WTC11 (cell line): ENCODE measurements at regions not wholly inside any gene's neighbourhood (a gene's known extent, or its start where the extent isn't known, plus 50 kb on each side); places are given as distances from the start of the nearest gene placed in this dataset.

Source experiments
- ATAC-seq: fragments of 200-7000 bp; cut with Tn5 transposase; 2 replicates; pipeline ENCODE4 v1.10.0; 2021; ENCODE audit warnings: mild to moderate bottlenecking, moderate library complexity
- CTCF ChIA-PET: fragments of 300-600 bp; sonication (Branson Sonifier 250); formaldehyde crosslinking; loops from one replicate; lab custom pipeline; 2021; ENCODE audit warnings: antibody characterized with exemption; lab: Charles Lee
- POLR2A ChIA-PET: fragments of 350-600 bp; sonication (Branson Sonifier 250); formaldehyde crosslinking; loops from one replicate; lab custom pipeline; 2021; ENCODE audit warnings: antibody characterized with exemption; lab: Charles Lee
- DNase-seq: peaks from one replicate; pipeline ENCODE4 v3.0.0; 2021; ENCODE audit warnings: low spot score
- H3K27ac Mint-ChIP-seq: 2 replicates; pipeline ENCODE4 v1.8.0; 2021; ENCODE audit warnings: mixed read lengths
- H3K27me3 Mint-ChIP-seq: 2 replicates; pipeline ENCODE4 v1.8.0; 2021; ENCODE audit warnings: low read depth, mild to moderate bottlenecking, moderate library complexity, mixed read lengths
- H3K36me3 Mint-ChIP-seq: 2 replicates; pipeline ENCODE4 v1.8.0; 2021; ENCODE audit warnings: mixed read lengths
- H3K4me1 Mint-ChIP-seq: 2 replicates; pipeline ENCODE4 v1.8.0; 2022; ENCODE audit warnings: mixed read lengths
- H3K4me3 Mint-ChIP-seq: 2 replicates; pipeline ENCODE4 v1.8.0; 2021; ENCODE audit warnings: mild to moderate bottlenecking, moderate library complexity, mixed read lengths
- H3K9me3 Mint-ChIP-seq: 2 replicates; pipeline ENCODE4 v1.8.0; 2021; ENCODE audit warnings: mixed read lengths
- ARID4B ChIP-seq: sonication (generic); formaldehyde crosslinking; IDR thresholded peaks from 2 replicates; pipeline ENCODE4 v1.8.0; 2023; ENCODE audit warnings: missing genetic modification reagents, mild to moderate bottlenecking, borderline replicate concordance
- ATF1 ChIP-seq: sonication (generic); formaldehyde crosslinking; IDR thresholded peaks from 2 replicates; pipeline ENCODE4 v1.8.1; 2023; ENCODE audit warnings: mild to moderate bottlenecking, moderate library complexity, missing genetic modification reagents
- ATF2 ChIP-seq: sonication (generic); formaldehyde crosslinking; IDR thresholded peaks from 2 replicates; pipeline ENCODE4 v1.8.1; 2022; ENCODE audit warnings: low read depth, missing genetic modification reagents, borderline replicate concordance
- CDX4 ChIP-seq: fragments of 250-450 bp; sonication (Bioruptor Pico); IDR thresholded peaks from 2 replicates; pipeline ENCODE4 v1.9.0; 2021; ENCODE audit warnings: moderate library complexity, mild to moderate bottlenecking, inconsistent platforms, borderline replicate concordance
- E2F5 ChIP-seq: sonication (generic); formaldehyde crosslinking; IDR thresholded peaks from 2 replicates; pipeline ENCODE4 v1.8.1; 2022; ENCODE audit warnings: mild to moderate bottlenecking, moderate library complexity, missing genetic modification reagents
- FOXK1 ChIP-seq: sonication (generic); formaldehyde crosslinking; IDR thresholded peaks from 2 replicates; pipeline ENCODE4 v1.8.0; 2022; ENCODE audit warnings: mild to moderate bottlenecking, moderate library complexity, missing genetic modification reagents
- IRF2 ChIP-seq: sonication (generic); formaldehyde crosslinking; IDR thresholded peaks from 2 replicates; pipeline ENCODE4 v1.8.0; 2022; ENCODE audit warnings: low read depth, missing genetic modification reagents, borderline replicate concordance
- MXD4 ChIP-seq: fragments of 250-450 bp; sonication (Bioruptor Pico); IDR thresholded peaks from 2 replicates; pipeline ENCODE4 v1.8.0; 2021; ENCODE audit warnings: mild to moderate bottlenecking, moderate library complexity, borderline replicate concordance
- NFATC4 ChIP-seq: fragments of 250-450 bp; sonication (Bioruptor Pico); IDR thresholded peaks from 2 replicates; pipeline ENCODE4 v1.9.0; 2021; ENCODE audit warnings: mild to moderate bottlenecking
- NFYB ChIP-seq: sonication (generic); formaldehyde crosslinking; conservative IDR thresholded peaks from 2 replicates; pipeline ENCODE4 v1.8.0; 2022; ENCODE audit warnings: low read depth, missing genetic modification reagents
- STAT6 ChIP-seq: sonication (generic); formaldehyde crosslinking; conservative IDR thresholded peaks from 2 replicates; pipeline ENCODE4 v1.8.1; 2023; ENCODE audit warnings: mild to moderate bottlenecking, low read depth, missing genetic modification reagents, moderate library complexity
- TCF7 ChIP-seq: sonication (generic); formaldehyde crosslinking; IDR thresholded peaks from 2 replicates; pipeline ENCODE4 v1.8.0; 2022; ENCODE audit warnings: mild to moderate bottlenecking, low read depth, missing genetic modification reagents, moderate library complexity
- ZNF396 ChIP-seq: fragments of 250-450 bp; sonication (Bioruptor Pico); IDR thresholded peaks from 2 replicates; pipeline ENCODE4 v1.8.0; 2021; ENCODE audit warnings: mild to moderate bottlenecking, moderate library complexity, borderline replicate concordance
- ZNF512 ChIP-seq: sonication (generic); formaldehyde crosslinking; IDR thresholded peaks from 2 replicates; pipeline ENCODE4 v1.8.1; 2022; ENCODE audit warnings: missing genetic modification reagents, borderline replicate concordance

GRCh38 chr13:71939186-71939585 lies 72.2 kb upstream of the DACH1 start:
- ATAC-seq (no peak), DNase-seq (no peak)
- H3K4me1 Mint-ChIP-seq, result no peaks in the 10 kb centered on the region
- no peak overlapping the region for H3K27ac Mint-ChIP-seq
- no peaks in the 10 kb centered on the region for H3K27me3 Mint-ChIP-seq
- H3K36me3 Mint-ChIP-seq, result no peaks in the 10 kb centered on the region
- no peak for TF ChIP-seq E2F5 (CRISPR knock-in tag)
- TF ChIP-seq ZNF512 (CRISPR knock-in tag), result no peak
- TF ChIP-seq NFATC4 (CRISPR knock-in tag), result no peak
- TF ChIP-seq TCF7 (CRISPR knock-in tag), result no peak
- no peak for TF ChIP-seq ARID4B
- no peak for TF ChIP-seq NFYB
- TF ChIP-seq ATF1, result no peak
- no peak for TF ChIP-seq FOXK1 (CRISPR knock-in tag)
- TF ChIP-seq, all 79 proteins: peak for 0
- Mint-ChIP-seq H3K9me3 (no peaks in the 10 kb centered on the region), H3K4me3 (no peak overlapping the region)
- POLR2A ChIA-PET, result no interaction called here
- CTCF ChIA-PET, result no interaction called here

GRCh38 chr13:71935166-71935840 lies 68.3 kb upstream of the DACH1 start:
- ChIA-PET CTCF (interaction anchor here (1.0 kb wide), 1 partner anchor 18 kb away, joined by 3 read pairs; no protein-coding TSS in a partner anchor), POLR2A (no interaction called here)
- DNase-seq (no peak), ATAC-seq (no peak)
- Mint-ChIP-seq H3K36me3 (no peaks in the 10 kb centered on the region), H3K27me3 (no peaks in the 10 kb centered on the region; the same call in 1 of the 2 replicates), H3K4me1 (no peaks in the 10 kb centered on the region), H3K4me3 (no peak overlapping the region), H3K9me3 (peaks cover 3% of the 10 kb centered on the region; the same call in 1 of the 2 replicates), H3K27ac (no peak overlapping the region)
- TF ChIP-seq ARID4B (no peak), IRF2 (CRISPR knock-in tag) (no peak), MXD4 (no peak), ZNF396 (CRISPR knock-in tag) (no peak), ATF2 (no peak), ZNF512 (CRISPR knock-in tag) (no peak), STAT6 (CRISPR knock-in tag) (no peak), CDX4 (no peak)
